PC-9 (cell line): ENCODE measurements at regions not wholly inside any gene's neighbourhood (a gene's known extent, or its start where the extent isn't known, plus 50 kb on each side); places are given as distances from the start of the nearest gene placed in this dataset.

ENCODE experiments used
- CTCF ChIP-seq: fragments of 200-600 bp; sonication (generic); conservative IDR thresholded peaks from 2 replicates; pipeline ENCODE4 v1.6.1; 2017; ENCODE audit warnings: mixed run types, antibody characterized with exemption, mild to moderate bottlenecking, moderate library complexity
- EZH2 ChIP-seq: fragments of 200-600 bp; sonication (generic); IDR thresholded peaks from 2 replicates; pipeline ENCODE4 v1.8.0; 2017; ENCODE audit warnings: antibody characterized with exemption, low read depth

- TF ChIP-seq CTCF: no peak
- TF ChIP-seq EZH2: no peak
Observed at GRCh38 chr3:120528163-120528562, 68.0 kb upstream of the NDUFB4 start.
